GM21529 (cell line): ENCODE measurements at regions not wholly inside any gene's neighbourhood (a gene's known extent, or its start where the extent isn't known, plus 50 kb on each side); places are given as distances from the start of the nearest gene placed in this dataset.
"Not testable (repeated sequence)": the region's sequence is repeated elsewhere in the genome, so short reads cannot be mapped to it uniquely, and the experiment has no call there.

Experiments used
- ATAC-seq: cut with Tn5 transposase; IDR thresholded peaks from one replicate; pipeline ENCODE4 v1.9.1; 2021; ENCODE audit not compliant: unreplicated experiment

- no peak for ATAC-seq
These were observed 207.4 kb downstream of the OPA1 start for GRCh38 chr3:193800138-193801043.

DNA sequence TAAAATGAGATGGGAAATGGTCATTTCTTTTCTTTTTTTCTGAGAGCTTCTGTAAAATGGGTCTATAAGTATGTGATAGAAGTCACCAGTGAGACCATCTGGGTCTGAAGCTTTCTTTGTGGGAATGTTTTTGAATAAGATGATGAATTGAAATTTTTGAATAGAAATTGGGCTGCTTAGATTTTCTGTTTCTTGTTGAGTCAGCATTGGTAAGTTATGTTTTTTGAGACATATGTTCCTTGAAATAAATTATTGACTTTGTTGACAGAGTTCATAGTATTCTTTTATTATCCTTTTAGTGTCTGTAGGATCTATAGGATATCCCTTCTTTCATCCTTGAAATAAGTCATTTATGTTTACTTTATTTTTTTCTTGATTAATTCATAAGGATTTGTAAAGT lies 208.1 kb downstream of the OPA1 start:
- ATAC-seq = no peak

DNA sequence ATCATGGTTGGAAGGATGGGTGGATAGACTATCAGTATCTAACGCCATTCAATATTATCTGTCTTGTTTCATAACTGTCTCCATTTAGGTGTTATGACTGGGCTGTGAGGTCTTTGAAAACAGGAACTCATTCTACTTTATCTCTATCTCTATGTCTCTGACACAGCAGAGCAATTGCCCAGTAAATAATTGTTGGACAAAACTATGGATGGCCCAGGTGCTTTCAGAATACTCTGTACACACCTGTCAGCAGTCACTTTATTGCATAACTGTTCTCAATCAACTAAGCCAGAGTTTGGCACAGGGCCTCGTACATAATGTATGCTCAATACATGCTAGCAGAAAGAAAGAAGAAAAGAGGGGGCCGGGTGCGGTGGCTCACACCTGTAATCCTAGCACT lies 210.3 kb downstream of the OPA1 start:
- ATAC-seq = no peak

DNA sequence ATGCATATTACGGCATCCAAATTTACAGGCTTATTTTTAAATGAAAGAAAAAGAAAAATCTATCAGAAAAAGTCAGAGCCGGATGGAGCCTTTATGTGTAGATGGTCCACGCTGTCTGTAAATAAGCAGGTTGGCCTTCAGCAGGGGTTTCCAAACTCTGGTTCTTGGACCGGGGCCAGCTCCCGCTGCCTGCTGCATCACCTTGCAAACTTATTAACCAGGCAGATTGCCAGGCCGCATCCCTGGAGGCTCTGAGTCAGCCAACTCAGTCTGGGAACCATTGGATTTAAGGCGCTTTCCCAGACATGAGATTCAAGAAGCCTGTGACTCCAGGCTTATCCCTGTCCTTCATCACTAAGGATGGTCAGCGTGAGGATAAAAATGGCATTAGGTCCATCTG lies 212.4 kb downstream of the OPA1 start:
- ATAC-seq = no peak

- no peak for ATAC-seq
These were observed 215.3 kb downstream of the OPA1 start for GRCh38 chr3:193808317-193808716.

DNA sequence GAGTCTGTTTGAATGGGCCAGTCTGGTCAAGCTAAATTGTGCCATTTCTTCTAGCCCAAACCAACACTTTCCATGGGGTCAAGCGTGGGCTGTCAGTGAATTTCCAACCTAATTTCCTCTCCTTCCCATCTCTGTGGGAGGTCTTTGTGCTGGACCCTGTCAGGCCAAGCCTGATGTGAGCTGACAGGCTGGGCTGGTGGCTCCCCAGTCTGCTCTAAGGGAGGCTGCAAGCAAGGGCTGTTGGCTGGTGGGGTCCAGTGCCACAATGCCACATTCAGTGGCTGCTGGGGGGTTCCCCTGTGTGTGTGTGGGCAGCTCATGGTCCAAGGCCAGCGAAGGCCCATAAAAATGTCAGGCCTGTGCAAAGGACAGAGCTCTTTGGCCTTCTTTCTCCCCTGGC lies 216.1 kb downstream of the OPA1 start:
- ATAC-seq = no peak

DNA sequence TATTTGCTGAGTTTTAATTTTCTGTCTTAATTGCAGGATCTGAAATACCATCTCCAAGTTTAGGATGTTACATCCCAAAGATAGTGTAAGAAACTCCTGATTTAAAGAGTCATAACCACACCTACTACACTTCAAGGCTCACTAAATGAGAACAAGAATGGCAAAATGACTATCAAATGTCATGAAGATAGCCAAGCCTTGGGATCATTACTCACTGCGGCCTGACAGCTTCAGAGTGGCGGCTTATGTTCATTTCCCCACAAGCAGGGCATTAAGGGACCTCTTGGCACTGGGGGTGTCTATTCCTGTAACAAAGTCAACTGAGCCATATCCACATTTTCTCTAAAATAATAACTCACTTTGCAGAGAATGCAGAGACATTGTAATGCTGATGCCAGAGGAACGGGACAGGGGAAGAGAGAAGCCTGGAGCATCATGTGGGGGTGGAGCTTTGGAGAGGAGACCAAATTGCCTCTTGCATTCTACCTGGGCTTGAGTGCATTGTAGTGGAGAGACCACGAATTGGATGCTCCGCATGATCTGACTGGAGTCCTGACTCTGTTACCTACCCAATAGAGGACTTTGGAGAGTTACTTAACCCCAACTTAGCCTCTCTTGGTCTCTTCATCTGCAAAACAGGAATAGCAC lies 219.2 kb downstream of the OPA1 start:
- ATAC-seq = no peak

DNA sequence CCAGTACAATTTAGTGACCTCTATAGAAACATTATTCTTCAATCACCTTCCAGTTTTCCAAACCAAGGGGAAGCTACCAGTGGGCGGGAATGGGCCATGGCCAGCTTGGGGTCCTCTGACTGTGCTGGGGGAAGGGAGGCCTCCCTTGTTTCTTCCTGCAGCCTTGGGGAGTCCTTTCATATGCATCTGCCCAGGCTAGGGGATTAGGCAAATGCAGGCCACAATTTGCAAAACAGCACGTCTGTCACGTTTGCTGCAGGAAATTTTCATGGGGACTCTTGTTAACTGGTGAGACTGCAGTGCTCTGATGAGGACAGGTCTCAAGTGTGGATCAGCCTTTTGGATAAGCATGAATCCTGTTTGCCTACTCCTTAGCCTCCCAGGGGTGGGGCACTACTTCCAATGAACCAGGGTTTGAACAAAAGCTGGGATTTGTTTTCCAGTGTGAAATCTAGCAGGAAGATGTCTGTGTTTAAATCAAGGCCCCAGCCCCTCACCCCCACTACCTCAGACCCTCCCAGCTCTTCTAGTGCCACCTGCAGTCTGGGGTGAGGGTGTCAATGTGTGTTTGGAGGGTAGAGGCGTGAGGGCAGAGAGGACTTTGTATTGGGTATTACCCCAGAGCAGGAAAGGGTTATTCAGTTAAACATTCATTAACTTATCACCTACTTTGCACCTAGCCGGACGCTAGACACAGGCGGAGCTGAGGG lies 219.9 kb downstream of the OPA1 start:
- no peak for ATAC-seq

DNA sequence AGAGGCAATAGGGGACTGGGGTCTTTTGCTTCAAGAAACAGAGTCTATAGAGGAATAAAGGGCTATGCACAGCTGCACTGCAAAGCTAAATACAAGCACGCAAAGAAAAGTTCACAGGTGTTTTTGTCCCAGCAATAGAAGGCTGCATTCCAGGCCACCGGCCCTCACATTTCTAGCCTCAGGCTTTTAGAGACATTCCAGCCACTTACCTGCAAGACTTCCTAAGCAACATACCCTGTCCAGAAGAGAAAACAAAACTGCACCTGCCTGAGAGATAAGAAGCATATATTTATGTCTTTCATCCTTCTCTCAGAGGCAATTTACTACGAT lies 220.5 kb downstream of the OPA1 start:
- no peak for ATAC-seq

DNA sequence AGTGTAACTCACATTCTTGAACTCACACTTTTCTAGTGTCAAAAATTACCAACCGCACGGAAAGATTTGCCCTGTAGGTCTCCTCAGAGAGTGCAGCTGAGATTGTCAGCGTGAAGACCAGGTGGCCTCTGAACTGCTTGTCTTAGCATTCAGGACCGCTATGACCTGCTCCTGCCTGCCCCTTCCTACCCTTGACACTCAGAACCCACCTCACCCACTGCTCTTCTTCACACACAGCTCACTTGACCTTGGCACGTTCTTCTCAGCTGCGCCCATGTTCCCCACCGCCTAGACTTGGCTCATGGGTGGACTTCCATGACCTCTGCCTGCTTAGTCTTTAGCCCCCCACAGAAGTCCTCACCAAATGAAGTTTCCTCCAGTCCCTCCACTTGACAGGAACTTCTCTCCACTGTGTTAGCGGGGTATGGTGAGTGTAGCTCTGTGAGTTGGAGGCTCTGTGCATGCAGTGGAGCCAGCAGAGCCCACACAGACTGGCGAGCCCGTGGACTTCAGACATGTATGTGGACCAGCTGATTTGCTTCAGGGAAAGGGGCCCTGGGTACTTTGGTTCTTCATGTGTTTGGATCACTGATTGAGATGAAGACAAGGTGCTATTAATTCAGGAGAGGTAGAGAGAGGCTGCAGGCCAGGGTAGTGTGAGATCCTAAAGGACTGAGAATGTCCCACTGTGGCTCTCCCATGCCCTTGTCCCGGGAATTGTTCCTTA lies 221.3 kb downstream of the OPA1 start:
- no peak for ATAC-seq

- no peak for ATAC-seq
These were observed 222.4 kb downstream of the OPA1 start for GRCh38 chr3:193815246-193816027.

- no peak for ATAC-seq
These were observed 223.0 kb downstream of the OPA1 start for GRCh38 chr3:193816028-193816395.

DNA sequence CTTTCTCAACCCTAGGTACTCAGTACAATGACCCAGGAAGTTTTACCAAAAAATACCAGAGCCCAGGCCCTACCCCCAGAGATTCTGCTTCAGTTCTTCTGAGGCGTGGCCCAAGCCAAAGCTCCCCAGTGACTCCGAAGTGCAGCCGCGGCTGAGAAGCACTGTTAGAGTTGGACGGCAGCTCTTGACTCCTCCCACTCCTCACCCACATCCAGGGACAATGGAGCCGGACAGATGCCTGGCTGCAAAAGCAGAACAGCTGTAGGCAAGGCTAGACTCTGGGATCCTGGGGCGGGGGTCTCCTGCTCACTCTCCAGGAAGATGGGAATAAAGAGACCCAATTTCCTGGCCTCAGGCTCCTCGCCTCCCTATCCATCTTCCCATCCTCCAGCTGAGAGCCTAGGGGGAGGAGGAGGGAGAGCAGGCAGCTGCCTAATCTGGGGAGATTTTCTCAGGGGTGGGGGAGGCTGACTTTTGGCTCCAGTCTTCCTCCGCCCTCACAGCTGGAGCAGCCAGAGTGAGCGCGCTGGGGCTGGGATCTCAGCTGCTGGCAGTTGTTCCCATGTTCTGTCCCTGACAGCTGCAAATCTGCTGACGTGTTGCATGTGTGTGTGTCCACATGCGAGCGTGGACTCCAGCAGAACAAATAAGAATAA lies 223.8 kb downstream of the OPA1 start:
- ATAC-seq = no peak

DNA sequence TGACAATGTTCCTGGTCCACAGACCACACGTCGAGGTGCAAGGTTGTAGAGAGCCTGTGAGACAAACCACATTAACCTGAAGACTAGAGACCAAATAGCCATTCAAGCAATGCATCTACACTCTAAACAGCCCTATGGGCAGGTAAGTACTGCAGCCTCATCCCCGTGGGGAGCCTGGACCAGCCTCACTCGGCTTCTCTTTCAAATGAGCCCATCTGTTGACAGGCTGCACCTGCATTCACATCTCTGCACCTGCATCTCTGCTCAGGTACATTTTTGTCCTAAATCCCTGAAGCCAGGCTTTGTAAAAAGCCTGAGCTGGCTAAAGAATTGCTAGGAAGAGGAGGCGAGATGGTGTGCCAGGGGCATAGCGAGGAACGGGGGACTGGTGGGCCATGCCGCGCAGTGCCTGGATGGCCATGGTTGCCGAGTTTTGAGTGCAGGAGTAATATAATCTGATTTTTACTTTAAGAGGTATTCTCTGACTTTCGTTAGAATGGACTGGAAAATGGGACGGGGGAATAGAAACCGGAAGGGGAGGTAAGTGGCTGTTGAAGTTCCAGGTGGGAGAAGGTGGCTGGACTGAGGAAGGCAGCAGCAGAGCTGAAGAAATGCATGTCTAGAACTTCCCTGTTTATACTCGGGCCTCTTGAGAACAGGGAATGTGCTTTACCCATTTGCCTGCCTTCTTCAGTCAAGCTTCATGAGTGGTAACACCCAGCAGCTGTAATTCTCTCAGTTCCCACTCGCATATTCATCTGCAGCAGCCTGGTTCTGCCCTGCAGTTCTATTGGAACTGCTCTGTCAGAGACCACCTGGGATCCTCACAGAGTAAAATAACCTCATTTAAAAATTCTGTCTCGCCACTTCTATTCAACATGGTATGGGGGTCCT lies 226.4 kb downstream of the OPA1 start:
- ATAC-seq = no peak

DNA sequence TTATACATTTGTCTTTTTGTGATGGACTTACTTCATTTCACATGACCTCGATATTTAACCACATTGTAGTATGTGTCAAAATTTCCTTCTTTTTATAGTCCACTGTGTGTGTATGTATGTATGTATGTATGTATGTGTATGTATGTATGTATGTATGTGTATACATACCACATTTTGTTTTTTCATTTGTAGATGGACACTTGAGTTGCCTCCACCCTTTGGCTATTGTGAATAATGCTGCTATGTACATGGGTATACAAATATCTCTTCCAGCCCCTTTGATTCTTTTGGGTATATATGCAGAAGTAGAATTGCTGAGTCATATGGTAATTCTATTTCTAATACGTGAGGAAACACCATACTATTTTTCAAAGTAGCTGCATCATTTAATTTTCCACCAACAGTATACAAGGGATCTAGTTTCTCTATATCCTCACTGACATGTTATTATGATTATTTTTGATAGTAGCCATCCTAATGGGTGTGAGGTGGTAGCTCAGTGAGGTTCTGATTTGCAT lies 228.2 kb downstream of the OPA1 start:
- no peak for ATAC-seq

GRCh38 chr3:193822492-193823212 lies 229.6 kb downstream of the OPA1 start:
- no peak for ATAC-seq

DNA sequence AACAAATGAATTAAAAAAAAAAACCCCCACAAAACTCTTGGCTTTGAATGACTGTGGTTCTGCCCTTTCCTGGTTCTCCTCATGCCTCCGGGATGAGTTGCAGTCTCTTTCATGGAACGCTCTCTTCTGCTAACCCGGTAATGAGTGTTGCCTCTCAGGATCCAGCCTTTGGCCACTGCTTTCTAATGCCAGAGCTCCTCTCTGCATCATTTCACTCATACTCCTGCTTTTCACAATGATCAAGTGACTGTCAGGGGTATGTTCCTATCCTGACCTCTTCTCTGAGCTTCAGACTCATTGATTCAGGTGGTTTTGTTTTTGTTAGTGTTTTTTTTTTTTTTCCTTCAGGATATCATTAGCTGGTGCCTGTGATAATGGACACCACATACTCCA lies 230.2 kb downstream of the OPA1 start:
- ATAC-seq = not testable (repeated sequence)

GRCh38 chr3:193824365-193824764 lies 231.4 kb downstream of the OPA1 start:
- no peak for ATAC-seq
